ENCODE measurements at regions not wholly inside any gene's neighbourhood (a gene's known extent, or its start where the extent isn't known, plus 50 kb on each side); places are given as distances from the start of the nearest gene placed in this dataset.

GRCh38 chr6:134754013-134754690, 195.7 kb downstream of the ALDH8A1 start:
- TF ChIP-seq, protein P1, sequence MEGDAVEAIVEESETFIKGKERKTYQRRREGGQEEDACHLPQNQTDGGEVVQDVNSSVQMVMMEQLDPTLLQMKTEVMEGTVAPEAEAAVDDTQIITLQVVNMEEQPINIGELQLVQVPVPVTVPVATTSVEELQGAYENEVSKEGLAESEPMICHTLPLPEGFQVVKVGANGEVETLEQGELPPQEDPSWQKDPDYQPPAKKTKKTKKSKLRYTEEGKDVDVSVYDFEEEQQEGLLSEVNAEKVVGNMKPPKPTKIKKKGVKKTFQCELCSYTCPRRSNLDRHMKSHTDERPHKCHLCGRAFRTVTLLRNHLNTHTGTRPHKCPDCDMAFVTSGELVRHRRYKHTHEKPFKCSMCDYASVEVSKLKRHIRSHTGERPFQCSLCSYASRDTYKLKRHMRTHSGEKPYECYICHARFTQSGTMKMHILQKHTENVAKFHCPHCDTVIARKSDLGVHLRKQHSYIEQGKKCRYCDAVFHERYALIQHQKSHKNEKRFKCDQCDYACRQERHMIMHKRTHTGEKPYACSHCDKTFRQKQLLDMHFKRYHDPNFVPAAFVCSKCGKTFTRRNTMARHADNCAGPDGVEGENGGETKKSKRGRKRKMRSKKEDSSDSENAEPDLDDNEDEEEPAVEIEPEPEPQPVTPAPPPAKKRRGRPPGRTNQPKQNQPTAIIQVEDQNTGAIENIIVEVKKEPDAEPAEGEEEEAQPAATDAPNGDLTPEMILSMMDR (IDR thresholded peaks at IDR 0.05) = no peak
- TF ChIP-seq POLR2A (IDR thresholded peaks at IDR 0.05) = no peak

Measured in adrenal gland (tissue), 5 donors.